Breast epithelium (tissue), 4 donors: ENCODE measurements at regions not wholly inside any gene's neighbourhood (a gene's known extent, or its start where the extent isn't known, plus 50 kb on each side); places are given as distances from the start of the nearest gene placed in this dataset.

Experiments used
- DNase-seq, 2 donors: peaks; one replicate each; pipeline ENCODE4 v3.0.0-alpha.2; 2019; ENCODE audit warnings: low spot score in 2 of 2
- H3K27ac ChIP-seq, 2 donors: fragments of 200-600 bp; sonication (generic) in 1 of 2; one replicate each; pipeline ENCODE4 v1.5.1; 2016 to 2019; ENCODE audit warnings: mild to moderate bottlenecking in 1 of 2
- H3K27me3 ChIP-seq, 2 donors: fragments of 200-600 bp; sonication (generic) in 1 of 2; one replicate each; pipeline versions ENCODE4 v1.5.1 to v1.6.0; 2017 to 2019; ENCODE audit warnings: control low read depth in 1 of 2, mild to moderate bottlenecking in 1 of 2
- H3K36me3 ChIP-seq: fragments of 200-600 bp; one replicate; pipeline ENCODE4 v1.5.1; 2019
- H3K4me1 ChIP-seq, 2 donors: fragments of 200-600 bp; sonication (generic); one replicate each; pipeline ENCODE4 v1.5.1; 2016 to 2019; ENCODE audit warnings: control low read depth in 1 of 2
- H3K4me3 ChIP-seq, 3 donors: fragments of 200-600 bp; sonication (generic); 1 replicate in 2 of 3; 2 replicates in 1 of 3; pipeline ENCODE4 v1.5.1; 2016 to 2019; ENCODE audit warnings: mild to moderate bottlenecking in 3 of 3, moderate library complexity in 2 of 3
- H3K9me3 ChIP-seq, 2 donors: fragments of 200-600 bp; sonication (generic) in 1 of 2; one replicate each; pipeline ENCODE4 v1.5.1; 2016 to 2019; ENCODE audit warnings: control low read depth in 1 of 2
- POLR2A ChIP-seq: fragments of 450-650 bp; IDR thresholded peaks from one replicate; pipeline ENCODE4 v1.6.1; 2016; ENCODE audit warnings: antibody characterized with exemption, mild to moderate bottlenecking, moderate library complexity
- POLR2AphosphoS5 ChIP-seq, 3 donors: sonication (generic); formaldehyde crosslinking; IDR thresholded peaks; one replicate each; pipeline ENCODE4 v1.6.1; 2017; ENCODE audit warnings: antibody characterized with exemption in 3 of 3
- intact Hi-C: fragments of 100-400 bp; cut with DNase I; formaldehyde crosslinking; loops from one replicate; pipeline ENCODE4 v1.15.1; 2023; ENCODE audit warnings: low total_unique reads
- TF ChIP-seq, protein P1 (sequence below), 3 donors: fragments of 450-650 bp; IDR thresholded peaks; one replicate each; pipeline ENCODE4 v1.5.1; 2016 to 2017; ENCODE audit warnings: antibody characterized with exemption in 3 of 3, mild to moderate bottlenecking in 3 of 3, moderate library complexity in 3 of 3

GRCh38 chr16:35450648-35451047 lies 1991.2 kb downstream of the TP53TG3F start:
- peaks cover 16 to 42% of the 10 kb centered on the region in 2 donors for H3K9me3 ChIP-seq
- intact Hi-C loops = no loop called here
- TF ChIP-seq POLR2AphosphoS5 (IDR thresholded peaks at IDR 0.05) = no peak
- TF ChIP-seq POLR2A = no peak

DNA sequence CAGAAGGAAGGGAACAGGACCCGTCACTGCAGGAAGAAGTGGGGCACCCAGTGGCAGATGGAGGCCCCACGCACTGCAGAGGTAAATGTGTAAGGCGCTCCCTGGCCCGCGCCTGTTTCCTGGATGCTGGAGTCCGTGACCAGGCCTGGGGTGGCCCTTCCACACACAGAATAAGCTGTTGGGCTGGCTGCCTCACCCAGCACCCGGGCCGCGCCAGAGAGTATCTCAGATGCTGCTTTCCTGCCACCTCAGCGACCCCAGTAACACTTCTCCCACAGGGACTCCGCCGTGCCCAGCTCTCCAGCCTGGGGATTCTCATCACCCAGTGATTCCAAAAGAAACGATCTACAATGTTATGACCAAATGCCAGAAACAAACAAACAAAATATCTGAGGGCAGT lies 1993.1 kb downstream of the TP53TG3F start:
- DNase-seq = no peak
- Histone ChIP-seq H3K4me1 (no peaks in the 10 kb centered on the region), H3K4me3 (no peak overlapping the region), H3K27ac (no peak overlapping the region), H3K36me3 (no peaks in the 10 kb centered on the region), H3K9me3 (peaks cover 3 to 24% of the 10 kb centered on the region in 2 donors), H3K27me3 (no peaks in the 10 kb centered on the region)
- intact Hi-C loops = no loop called here
- TF ChIP-seq POLR2AphosphoS5 (IDR thresholded peaks at IDR 0.05) (no peak), POLR2A (no peak)
- TF ChIP-seq, protein P1, sequence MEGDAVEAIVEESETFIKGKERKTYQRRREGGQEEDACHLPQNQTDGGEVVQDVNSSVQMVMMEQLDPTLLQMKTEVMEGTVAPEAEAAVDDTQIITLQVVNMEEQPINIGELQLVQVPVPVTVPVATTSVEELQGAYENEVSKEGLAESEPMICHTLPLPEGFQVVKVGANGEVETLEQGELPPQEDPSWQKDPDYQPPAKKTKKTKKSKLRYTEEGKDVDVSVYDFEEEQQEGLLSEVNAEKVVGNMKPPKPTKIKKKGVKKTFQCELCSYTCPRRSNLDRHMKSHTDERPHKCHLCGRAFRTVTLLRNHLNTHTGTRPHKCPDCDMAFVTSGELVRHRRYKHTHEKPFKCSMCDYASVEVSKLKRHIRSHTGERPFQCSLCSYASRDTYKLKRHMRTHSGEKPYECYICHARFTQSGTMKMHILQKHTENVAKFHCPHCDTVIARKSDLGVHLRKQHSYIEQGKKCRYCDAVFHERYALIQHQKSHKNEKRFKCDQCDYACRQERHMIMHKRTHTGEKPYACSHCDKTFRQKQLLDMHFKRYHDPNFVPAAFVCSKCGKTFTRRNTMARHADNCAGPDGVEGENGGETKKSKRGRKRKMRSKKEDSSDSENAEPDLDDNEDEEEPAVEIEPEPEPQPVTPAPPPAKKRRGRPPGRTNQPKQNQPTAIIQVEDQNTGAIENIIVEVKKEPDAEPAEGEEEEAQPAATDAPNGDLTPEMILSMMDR (IDR thresholded peaks at IDR 0.05) = no peak

More at GRCh38 chr16:35450648-35451047, 1991.2 kb downstream of the TP53TG3F start:
- Histone ChIP-seq H3K27ac (no peak overlapping the region), H3K4me3 (no peak overlapping the region), H3K27me3 (no peaks in the 10 kb centered on the region), H3K36me3 (no peaks in the 10 kb centered on the region), H3K4me1 (no peaks in the 10 kb centered on the region)
- no peak for DNase-seq

- peaks cover 0 to 12% of the 10 kb centered on the region in 2 donors for H3K9me3 ChIP-seq
- H3K27ac ChIP-seq = no peak overlapping the region
- no peaks in the 10 kb centered on the region for H3K4me1 ChIP-seq
- intact Hi-C loops = loop anchor here (5.0 kb wide), 1 partner anchor 524 kb away; no protein-coding TSS in a partner anchor
- H3K4me3 ChIP-seq = no peak overlapping the region
- H3K36me3 ChIP-seq = no peaks in the 10 kb centered on the region
- DNase-seq = no peak
- no peaks in the 10 kb centered on the region for H3K27me3 ChIP-seq
- no peak for TF ChIP-seq POLR2AphosphoS5 (IDR thresholded peaks at IDR 0.05)
- TF ChIP-seq POLR2A = no peak
- TF ChIP-seq, protein P1 (IDR thresholded peaks at IDR 0.05) = no peak
These were observed 2003.9 kb downstream of the TP53TG3F start for GRCh38 chr16:35463358-35463757.

DNA sequence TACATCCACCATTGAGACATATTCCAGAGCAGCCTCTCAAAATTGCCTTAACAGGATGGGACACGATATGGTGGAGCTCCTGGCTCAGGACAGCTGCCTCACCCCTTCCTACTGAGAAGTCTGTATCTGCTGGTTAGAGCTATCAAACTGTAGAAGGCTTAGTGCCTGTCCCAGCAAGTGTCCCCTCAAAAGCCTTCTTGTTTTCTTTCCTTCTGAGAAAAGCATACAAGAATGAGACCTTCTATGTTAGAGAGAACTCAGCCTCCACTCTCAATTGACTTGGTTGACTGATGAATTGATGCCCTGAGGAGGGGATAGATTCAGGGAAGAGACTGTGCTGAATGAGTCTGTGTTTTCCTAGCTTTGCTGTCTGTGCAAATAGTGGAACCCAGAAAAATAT lies 2020.9 kb downstream of the TP53TG3F start:
- no peak for DNase-seq
- TF ChIP-seq, protein P1 (IDR thresholded peaks at IDR 0.05) = no peak
- TF ChIP-seq POLR2AphosphoS5 (IDR thresholded peaks at IDR 0.05) (no peak), POLR2A (no peak)
- H3K27ac ChIP-seq = no peak overlapping the region
- no peaks in the 10 kb centered on the region for H3K36me3 ChIP-seq
- H3K4me3 ChIP-seq = no peak overlapping the region
- intact Hi-C loops = no loop called here
- no peaks in the 10 kb centered on the region for H3K9me3 ChIP-seq
- H3K27me3 ChIP-seq = no peaks in the 10 kb centered on the region
- no peaks in the 10 kb centered on the region for H3K4me1 ChIP-seq

DNA sequence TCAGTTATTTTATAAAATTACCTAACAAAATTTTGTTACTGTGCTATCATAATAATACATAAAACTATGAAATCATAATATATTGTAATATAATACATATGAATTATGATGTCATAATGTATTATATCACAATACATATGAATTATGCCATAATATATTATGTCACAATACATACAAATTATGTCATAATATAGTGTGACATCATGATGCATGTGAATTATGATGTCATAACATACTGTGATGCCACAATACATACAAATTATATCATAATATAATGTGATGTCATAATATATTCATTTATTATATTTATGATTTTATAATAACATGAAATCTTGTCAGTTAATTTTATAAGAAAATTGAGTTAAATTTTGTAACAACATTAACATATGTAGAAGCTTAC lies 2021.6 kb downstream of the TP53TG3F start:
- TF ChIP-seq POLR2AphosphoS5 (IDR thresholded peaks at IDR 0.05) (no peak), POLR2A (no peak)
- TF ChIP-seq, protein P1 (IDR thresholded peaks at IDR 0.05) = no peak
- H3K27ac ChIP-seq = no peak overlapping the region
- H3K36me3 ChIP-seq = no peaks in the 10 kb centered on the region
- no peak overlapping the region for H3K4me3 ChIP-seq
- H3K4me1 ChIP-seq = no peaks in the 10 kb centered on the region
- intact Hi-C loops = no loop called here
- H3K9me3 ChIP-seq = no peaks in the 10 kb centered on the region
- no peaks in the 10 kb centered on the region for H3K27me3 ChIP-seq
- no peak for DNase-seq

GRCh38 chr16:35485915-35486314 lies 2026.5 kb downstream of the TP53TG3F start:
- Histone ChIP-seq H3K4me3 (no peak overlapping the region), H3K27ac (no peak overlapping the region), H3K36me3 (no peaks in the 10 kb centered on the region), H3K9me3 (no peaks in the 10 kb centered on the region), H3K4me1 (no peaks in the 10 kb centered on the region), H3K27me3 (no peaks in the 10 kb centered on the region)
- intact Hi-C loops = no loop called here
- TF ChIP-seq POLR2AphosphoS5 (IDR thresholded peaks at IDR 0.05) (no peak), POLR2A (no peak)
- TF ChIP-seq, protein P1 (IDR thresholded peaks at IDR 0.05) = no peak
- no peak for DNase-seq
